OCI-LY7 (cell line): ENCODE measurements at regions not wholly inside any gene's neighbourhood (a gene's known extent, or its start where the extent isn't known, plus 50 kb on each side); places are given as distances from the start of the nearest gene placed in this dataset.
A peak's percentile ranks its signal among the peaks of the same experiment; 100 is the strongest.

Experiments used
- BruUV-seq: library from RNA; stranded (reverse); fragments of 400-500 nt; replicated peaks from 2 replicates; lab custom pipeline; 2021; lab: Mats Ljungman, UMichigan
- CTCF ChIA-PET: fragments of 300-600 bp; sonication (Branson Sonifier 250); formaldehyde crosslinking; loops from one replicate; lab custom pipeline; 2022; ENCODE audit warnings: antibody characterized with exemption; ENCODE audit not compliant: unreplicated experiment; lab: Charles Lee
- POLR2A ChIA-PET: fragments of 300-600 bp; sonication (Branson Sonifier 250); formaldehyde crosslinking; loops from one replicate; lab custom pipeline; 2022; ENCODE audit warnings: antibody characterized with exemption; lab: Charles Lee
- DNase-seq: peaks from one replicate; pipeline ENCODE4 v3.0.0-alpha.2; 2015; ENCODE audit warnings: low spot score
- H2AFZ ChIP-seq: fragments of 200-600 bp; sonication (generic), shearing (Covaris generic); 2 replicates; pipeline ENCODE4 v1.6.1; 2014; ENCODE audit warnings: mild to moderate bottlenecking, antibody characterized with exemption, low read length, moderate library complexity
- H3K27ac ChIP-seq: fragments of 200-600 bp; sonication (generic); 2 replicates; pipeline ENCODE4 v1.5.1; 2014; ENCODE audit warnings: mixed run types, low read depth, mild to moderate bottlenecking, moderate library complexity, low read length, inconsistent platforms; ENCODE audit not compliant: poor library complexity, severe bottlenecking
- H3K36me3 ChIP-seq: fragments of 200-600 bp; sonication (generic); 2 replicates; pipeline ENCODE4 v1.6.1; 2014; ENCODE audit warnings: mild to moderate bottlenecking, antibody characterized with exemption, low read length, moderate library complexity, mixed read lengths; ENCODE audit not compliant: insufficient read depth
- H3K4me1 ChIP-seq: fragments of 200-600 bp; sonication (generic); 2 replicates; pipeline ENCODE4 v1.5.1; 2014; ENCODE audit warnings: mild to moderate bottlenecking, low read length; ENCODE audit not compliant: insufficient read depth, poor library complexity, severe bottlenecking
- H3K4me2 ChIP-seq: fragments of 200-600 bp; sonication (generic); 2 replicates; pipeline ENCODE4 v1.6.1; 2014; ENCODE audit warnings: mild to moderate bottlenecking, low read length
- H3K4me3 ChIP-seq: fragments of 200-600 bp; sonication (generic); 2 replicates; pipeline ENCODE4 v1.5.1; 2014; ENCODE audit warnings: mild to moderate bottlenecking, low read depth, low read length; ENCODE audit not compliant: poor library complexity, severe bottlenecking
- H3K79me2 ChIP-seq: fragments of 200-600 bp; sonication (generic); 2 replicates; pipeline ENCODE4 v1.6.1; 2016; ENCODE audit warnings: low read depth, mild to moderate bottlenecking, low read length, moderate library complexity, mixed read lengths; ENCODE audit not compliant: insufficient read depth
- H3K9me2 ChIP-seq: fragments of 200-600 bp; sonication (generic); 2 replicates; pipeline ENCODE4 v1.6.1; 2016; ENCODE audit warnings: mild to moderate bottlenecking, low read length, mixed read lengths; ENCODE audit not compliant: insufficient read depth
- H3K9me3 ChIP-seq: fragments of 200-600 bp; sonication (generic); 2 replicates; pipeline ENCODE4 v1.6.1; 2014; ENCODE audit warnings: mild to moderate bottlenecking, mixed run types, low read length, mixed read lengths
- H4K20me1 ChIP-seq: fragments of 200-600 bp; sonication (generic); 2 replicates; pipeline ENCODE4 v1.6.1; 2014; ENCODE audit warnings: mild to moderate bottlenecking, antibody characterized with exemption, low read length, moderate library complexity, mixed read lengths; ENCODE audit not compliant: insufficient read depth
- EZH2phosphoT487 ChIP-seq: fragments of 200-600 bp; sonication (generic); IDR thresholded peaks from 2 replicates; pipeline ENCODE4 v1.6.1; 2018; ENCODE audit warnings: low read depth, borderline replicate concordance, mild to moderate bottlenecking, mixed run types, antibody characterized with exemption, low read length, moderate library complexity, mixed read lengths
- intact Hi-C: fragments of 100-400 bp; cut with micrococcal nuclease; formaldehyde crosslinking; loops from one replicate; pipeline ENCODE4 v1.10.0; 2022; ENCODE audit not compliant: unreplicated experiment
- TF ChIP-seq, protein P1 (sequence below): fragments of 200-600 bp; sonication (generic); conservative IDR thresholded peaks from 2 replicates; pipeline ENCODE4 v1.5.1; 2014; ENCODE audit warnings: mild to moderate bottlenecking, antibody characterized with exemption, low read length, moderate library complexity, mixed read lengths

DNA sequence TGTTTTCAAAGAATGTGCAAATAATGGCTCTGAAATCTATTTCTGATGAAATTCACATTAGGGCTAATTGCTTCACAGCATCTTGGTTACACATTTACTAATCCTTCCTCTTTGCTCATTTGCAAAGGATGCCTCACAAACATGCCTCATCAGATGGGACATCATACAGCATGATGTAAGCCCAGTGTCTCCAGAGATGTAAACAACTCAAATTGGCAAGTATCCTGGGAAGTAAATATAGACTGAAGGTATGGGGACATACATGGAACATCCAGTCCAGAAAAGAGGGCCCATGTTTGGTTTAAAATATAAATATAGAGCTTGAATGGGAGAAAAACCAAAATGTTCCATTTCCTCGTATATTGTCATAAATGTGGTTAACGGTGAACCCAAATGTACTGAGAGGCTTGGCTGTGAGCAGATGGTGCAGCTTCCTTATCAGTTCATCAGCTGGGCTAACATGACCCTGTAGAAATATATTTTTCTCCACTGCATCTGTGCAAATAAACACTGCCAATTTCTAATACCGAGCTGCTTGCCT lies 142.9 kb upstream of the NUDT7 start:
- POLR2A ChIA-PET, result no interaction called here
- Histone ChIP-seq H4K20me1 (no peaks in the 10 kb centered on the region; the same call in 1 of the 2 replicates), H3K36me3 (no peaks in the 10 kb centered on the region), H3K9me2 (no peaks in the 10 kb centered on the region), H3K4me1 (no peaks in the 10 kb centered on the region), H3K27ac (no peak overlapping the region), H3K79me2 (no peaks in the 10 kb centered on the region), H3K9me3 (no peaks in the 10 kb centered on the region), H3K4me2 (no peak overlapping the region), H2AFZ (no peak overlapping the region), H3K4me3 (no peak overlapping the region)
- intact Hi-C loops, result no loop called here
- TF ChIP-seq EZH2phosphoT487, result no peak
- TF ChIP-seq, protein P1, sequence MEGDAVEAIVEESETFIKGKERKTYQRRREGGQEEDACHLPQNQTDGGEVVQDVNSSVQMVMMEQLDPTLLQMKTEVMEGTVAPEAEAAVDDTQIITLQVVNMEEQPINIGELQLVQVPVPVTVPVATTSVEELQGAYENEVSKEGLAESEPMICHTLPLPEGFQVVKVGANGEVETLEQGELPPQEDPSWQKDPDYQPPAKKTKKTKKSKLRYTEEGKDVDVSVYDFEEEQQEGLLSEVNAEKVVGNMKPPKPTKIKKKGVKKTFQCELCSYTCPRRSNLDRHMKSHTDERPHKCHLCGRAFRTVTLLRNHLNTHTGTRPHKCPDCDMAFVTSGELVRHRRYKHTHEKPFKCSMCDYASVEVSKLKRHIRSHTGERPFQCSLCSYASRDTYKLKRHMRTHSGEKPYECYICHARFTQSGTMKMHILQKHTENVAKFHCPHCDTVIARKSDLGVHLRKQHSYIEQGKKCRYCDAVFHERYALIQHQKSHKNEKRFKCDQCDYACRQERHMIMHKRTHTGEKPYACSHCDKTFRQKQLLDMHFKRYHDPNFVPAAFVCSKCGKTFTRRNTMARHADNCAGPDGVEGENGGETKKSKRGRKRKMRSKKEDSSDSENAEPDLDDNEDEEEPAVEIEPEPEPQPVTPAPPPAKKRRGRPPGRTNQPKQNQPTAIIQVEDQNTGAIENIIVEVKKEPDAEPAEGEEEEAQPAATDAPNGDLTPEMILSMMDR, result no peak
- DNase-seq, result no peak
- BruUV-seq, result no TSS peak
- CTCF ChIA-PET, result no interaction called here

DNA sequence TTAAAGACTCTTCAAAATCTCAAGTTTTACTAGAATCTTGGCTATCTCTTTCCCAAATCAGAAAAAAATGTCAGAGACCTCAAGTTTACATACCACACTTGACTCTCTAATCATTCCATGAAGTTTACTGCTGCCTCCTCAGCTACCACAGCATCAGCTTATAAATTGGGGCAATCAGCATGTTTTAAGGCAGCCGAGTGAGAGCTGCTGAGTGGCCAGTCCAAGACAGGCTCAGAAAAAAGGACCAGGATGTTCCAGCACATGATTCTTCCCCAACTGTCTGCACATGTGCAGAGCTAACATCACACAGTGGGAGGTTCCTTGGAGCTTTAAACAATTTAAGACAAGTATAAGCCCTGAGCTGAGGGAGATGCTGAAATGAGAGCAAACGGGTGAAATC lies 140.6 kb upstream of the NUDT7 start:
- Histone ChIP-seq H3K4me2 (no peak overlapping the region), H4K20me1 (no peaks in the 10 kb centered on the region; the same call in 1 of the 2 replicates), H3K4me3 (no peak overlapping the region), H2AFZ (no peak overlapping the region), H3K27ac (no peak overlapping the region), H3K9me2 (no peaks in the 10 kb centered on the region), H3K36me3 (no peaks in the 10 kb centered on the region), H3K4me1 (no peaks in the 10 kb centered on the region), H3K9me3 (no peaks in the 10 kb centered on the region), H3K79me2 (no peaks in the 10 kb centered on the region)
- POLR2A ChIA-PET, result interaction anchor here (1.0 kb wide), 1 partner anchor 13 kb away, joined by 3 read pairs; no protein-coding TSS in a partner anchor
- CTCF ChIA-PET, result interaction anchor here (1.3 kb wide), 1 partner anchor 345 kb away, joined by 3 read pairs; no protein-coding TSS in a partner anchor
- no peak for TF ChIP-seq EZH2phosphoT487
- TF ChIP-seq, protein P1, result no peak
- DNase-seq, result no peak
- intact Hi-C loops, result loop anchor here (10.0 kb wide), 1 partner anchor 187 kb away; no protein-coding TSS in a partner anchor
- no TSS peak for BruUV-seq

DNA sequence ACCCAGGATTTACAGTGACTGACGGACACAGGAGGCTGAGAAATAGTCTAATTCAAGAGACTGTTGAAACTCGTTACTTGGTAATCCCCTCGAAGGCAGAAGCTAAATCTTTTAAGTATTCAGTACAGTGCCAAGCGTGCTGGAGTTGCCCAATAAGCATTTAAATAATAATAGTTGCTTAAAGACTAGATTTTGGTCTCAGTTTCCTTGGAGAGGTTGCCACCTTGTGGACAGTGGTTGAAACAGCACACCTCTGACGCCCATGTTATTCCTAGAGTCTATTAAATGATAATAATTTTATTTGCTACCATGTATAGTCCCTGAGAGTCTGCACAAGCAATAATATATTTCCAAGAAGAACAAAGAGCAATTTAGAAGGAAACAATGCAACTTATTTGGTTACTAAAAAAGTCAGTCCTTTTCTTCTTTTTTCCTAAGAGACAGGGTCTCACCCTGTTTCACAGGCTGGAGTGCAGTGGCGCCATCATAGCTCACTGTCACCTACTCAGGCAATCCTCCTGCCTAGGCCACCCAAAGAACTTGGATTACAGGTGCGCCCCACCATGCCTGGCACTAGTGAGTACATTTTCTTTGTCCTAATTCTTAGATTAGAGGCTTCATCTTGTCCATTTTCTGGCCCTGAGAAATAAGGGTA lies 138.0 kb upstream of the NUDT7 start:
- no peaks in the 10 kb centered on the region; the same call in 1 of the 2 replicates for H4K20me1 ChIP-seq
- H3K27ac ChIP-seq, result no peak overlapping the region
- H3K79me2 ChIP-seq, result no peaks in the 10 kb centered on the region
- no peaks in the 10 kb centered on the region for H3K36me3 ChIP-seq
- no peaks in the 10 kb centered on the region for H3K4me1 ChIP-seq
- ChIA-PET POLR2A (interaction anchor here (1.0 kb wide), 1 partner anchor 356 kb away, joined by 4 read pairs; no protein-coding TSS in a partner anchor), CTCF (interaction anchor here (1.0 kb wide), 1 partner anchor 356 kb away, joined by 3 read pairs; no protein-coding TSS in a partner anchor)
- H3K9me3 ChIP-seq, result no peaks in the 10 kb centered on the region
- peak; percentile 57 for DNase-seq
- no peak for TF ChIP-seq EZH2phosphoT487
- TF ChIP-seq, protein P1, result peak; percentile 94
- no peak overlapping the region for H2AFZ ChIP-seq
- H3K9me2 ChIP-seq, result no peaks in the 10 kb centered on the region
- BruUV-seq, result no TSS peak
- H3K4me2 ChIP-seq, result no peak overlapping the region
- intact Hi-C loops, result loop anchor here (1.0 to 10.0 kb wide), 2 partner anchors 190 to 348 kb away; no protein-coding TSS in a partner anchor
- no peak overlapping the region for H3K4me3 ChIP-seq
